Neural cell (in vitro differentiated cells): ENCODE measurements at regions not wholly inside any gene's neighbourhood (a gene's known extent, or its start where the extent isn't known, plus 50 kb on each side); places are given as distances from the start of the nearest gene placed in this dataset.

ENCODE experiments used
- EZH2 ChIP-seq: fragments of 200-600, 300-800 bp; shearing (Covaris generic), sonication (generic); IDR thresholded peaks from 2 replicates; pipeline ENCODE4 v1.6.1; 2014; ENCODE audit warnings: antibody characterized with exemption, low read length, borderline replicate concordance, mild to moderate bottlenecking; ENCODE audit not compliant: insufficient read depth, poor library complexity, severe bottlenecking
- MXI1 ChIP-seq: fragments of 450-650 bp; conservative IDR thresholded peaks from 2 replicates; pipeline ENCODE4 v1.6.1; 2014; ENCODE audit warnings: antibody characterized with exemption, mild to moderate bottlenecking; ENCODE audit not compliant: poor library complexity, severe bottlenecking
- POLR2AphosphoS5 ChIP-seq: IDR thresholded peaks from 2 replicates; pipeline ENCODE4 v1.6.1; 2012
- RAD21 ChIP-seq: fragments of 450-650 bp; conservative IDR thresholded peaks from 2 replicates; pipeline ENCODE4 v1.6.1; 2014; ENCODE audit warnings: antibody characterized with exemption, mild to moderate bottlenecking, moderate library complexity
- SMC3 ChIP-seq: fragments of 450-650 bp; conservative IDR thresholded peaks from 2 replicates; pipeline ENCODE4 v1.6.1; 2014; ENCODE audit warnings: antibody characterized with exemption, mild to moderate bottlenecking, moderate library complexity; ENCODE audit not compliant: poor library complexity
- TAF1 ChIP-seq: IDR thresholded peaks from 2 replicates; pipeline ENCODE4 v1.6.1; 2012; ENCODE audit warnings: low read depth
- TF ChIP-seq, protein P1 (sequence below): IDR thresholded peaks from 2 replicates; pipeline ENCODE4 v1.6.1; 2012; ENCODE audit warnings: borderline replicate concordance
- TF ChIP-seq, protein P2 (sequence below): fragments of 450-650 bp; IDR thresholded peaks from 2 replicates; pipeline ENCODE4 v1.5.1; 2014; ENCODE audit warnings: antibody characterized with exemption, mild to moderate bottlenecking, moderate library complexity; ENCODE audit not compliant: poor library complexity, severe bottlenecking

DNA sequence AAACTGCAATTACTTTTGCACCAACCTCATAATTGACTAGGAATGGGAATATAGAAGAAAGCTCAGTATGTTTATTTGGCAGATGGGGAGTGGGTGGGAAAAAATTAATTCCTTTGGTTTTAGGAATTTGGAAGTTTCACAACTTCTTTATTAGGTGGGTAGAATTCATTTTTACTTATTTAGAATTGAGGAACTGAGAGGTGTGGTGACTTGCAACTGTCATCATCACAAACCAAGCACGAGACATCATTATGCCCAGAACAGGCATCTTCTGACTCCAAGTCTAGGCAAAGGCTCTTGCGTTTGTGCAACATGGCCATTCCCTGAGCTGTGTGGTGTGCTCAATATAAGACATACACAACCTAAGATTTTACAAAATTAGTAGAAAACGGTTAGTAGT, 380.0 kb downstream of the ATP23 start:
- TF ChIP-seq, protein P1, sequence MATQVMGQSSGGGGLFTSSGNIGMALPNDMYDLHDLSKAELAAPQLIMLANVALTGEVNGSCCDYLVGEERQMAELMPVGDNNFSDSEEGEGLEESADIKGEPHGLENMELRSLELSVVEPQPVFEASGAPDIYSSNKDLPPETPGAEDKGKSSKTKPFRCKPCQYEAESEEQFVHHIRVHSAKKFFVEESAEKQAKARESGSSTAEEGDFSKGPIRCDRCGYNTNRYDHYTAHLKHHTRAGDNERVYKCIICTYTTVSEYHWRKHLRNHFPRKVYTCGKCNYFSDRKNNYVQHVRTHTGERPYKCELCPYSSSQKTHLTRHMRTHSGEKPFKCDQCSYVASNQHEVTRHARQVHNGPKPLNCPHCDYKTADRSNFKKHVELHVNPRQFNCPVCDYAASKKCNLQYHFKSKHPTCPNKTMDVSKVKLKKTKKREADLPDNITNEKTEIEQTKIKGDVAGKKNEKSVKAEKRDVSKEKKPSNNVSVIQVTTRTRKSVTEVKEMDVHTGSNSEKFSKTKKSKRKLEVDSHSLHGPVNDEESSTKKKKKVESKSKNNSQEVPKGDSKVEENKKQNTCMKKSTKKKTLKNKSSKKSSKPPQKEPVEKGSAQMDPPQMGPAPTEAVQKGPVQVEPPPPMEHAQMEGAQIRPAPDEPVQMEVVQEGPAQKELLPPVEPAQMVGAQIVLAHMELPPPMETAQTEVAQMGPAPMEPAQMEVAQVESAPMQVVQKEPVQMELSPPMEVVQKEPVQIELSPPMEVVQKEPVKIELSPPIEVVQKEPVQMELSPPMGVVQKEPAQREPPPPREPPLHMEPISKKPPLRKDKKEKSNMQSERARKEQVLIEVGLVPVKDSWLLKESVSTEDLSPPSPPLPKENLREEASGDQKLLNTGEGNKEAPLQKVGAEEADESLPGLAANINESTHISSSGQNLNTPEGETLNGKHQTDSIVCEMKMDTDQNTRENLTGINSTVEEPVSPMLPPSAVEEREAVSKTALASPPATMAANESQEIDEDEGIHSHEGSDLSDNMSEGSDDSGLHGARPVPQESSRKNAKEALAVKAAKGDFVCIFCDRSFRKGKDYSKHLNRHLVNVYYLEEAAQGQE = no peak
- TF ChIP-seq, protein P2, sequence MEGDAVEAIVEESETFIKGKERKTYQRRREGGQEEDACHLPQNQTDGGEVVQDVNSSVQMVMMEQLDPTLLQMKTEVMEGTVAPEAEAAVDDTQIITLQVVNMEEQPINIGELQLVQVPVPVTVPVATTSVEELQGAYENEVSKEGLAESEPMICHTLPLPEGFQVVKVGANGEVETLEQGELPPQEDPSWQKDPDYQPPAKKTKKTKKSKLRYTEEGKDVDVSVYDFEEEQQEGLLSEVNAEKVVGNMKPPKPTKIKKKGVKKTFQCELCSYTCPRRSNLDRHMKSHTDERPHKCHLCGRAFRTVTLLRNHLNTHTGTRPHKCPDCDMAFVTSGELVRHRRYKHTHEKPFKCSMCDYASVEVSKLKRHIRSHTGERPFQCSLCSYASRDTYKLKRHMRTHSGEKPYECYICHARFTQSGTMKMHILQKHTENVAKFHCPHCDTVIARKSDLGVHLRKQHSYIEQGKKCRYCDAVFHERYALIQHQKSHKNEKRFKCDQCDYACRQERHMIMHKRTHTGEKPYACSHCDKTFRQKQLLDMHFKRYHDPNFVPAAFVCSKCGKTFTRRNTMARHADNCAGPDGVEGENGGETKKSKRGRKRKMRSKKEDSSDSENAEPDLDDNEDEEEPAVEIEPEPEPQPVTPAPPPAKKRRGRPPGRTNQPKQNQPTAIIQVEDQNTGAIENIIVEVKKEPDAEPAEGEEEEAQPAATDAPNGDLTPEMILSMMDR = no peak
- TF ChIP-seq POLR2AphosphoS5 (no peak), SMC3 (no peak), EZH2 (no peak), TAF1 (no peak), RAD21 (no peak), MXI1 (no peak)
